SHP77 (cell line): ENCODE measurements at regions not wholly inside any gene's neighbourhood (a gene's known extent, or its start where the extent isn't known, plus 50 kb on each side); places are given as distances from the start of the nearest gene placed in this dataset.

Experiments
- DNase-seq, 2 experiments: peaks; one replicate each; lab custom pipeline; 2025; lab: John Stamatoyannopoulos, UW

- DNase-seq: no peak
These were observed 339.7 kb upstream of the NFE2L3 start for GRCh38 chr7:25812086-25812850.

DNA sequence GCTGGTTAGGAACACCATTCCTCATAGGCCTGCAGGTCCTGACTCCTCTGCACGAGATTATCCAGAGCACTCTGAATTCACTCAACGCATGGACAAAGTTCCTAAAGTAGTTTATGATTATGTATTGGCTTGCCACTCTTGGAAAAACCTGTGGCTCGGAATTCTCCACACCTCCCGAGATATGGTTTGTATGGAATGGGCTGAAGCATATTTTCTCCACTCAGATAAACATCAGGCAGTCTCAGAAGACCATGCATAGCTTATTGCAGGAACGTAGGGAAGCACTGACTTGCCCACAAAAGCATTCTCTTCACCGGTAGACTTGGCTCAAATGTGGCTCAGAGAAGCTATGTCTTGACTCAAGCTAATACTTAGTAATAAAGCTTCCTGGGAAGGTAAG lies 338.6 kb upstream of the NFE2L3 start:
- DNase-seq: no peak

DNA sequence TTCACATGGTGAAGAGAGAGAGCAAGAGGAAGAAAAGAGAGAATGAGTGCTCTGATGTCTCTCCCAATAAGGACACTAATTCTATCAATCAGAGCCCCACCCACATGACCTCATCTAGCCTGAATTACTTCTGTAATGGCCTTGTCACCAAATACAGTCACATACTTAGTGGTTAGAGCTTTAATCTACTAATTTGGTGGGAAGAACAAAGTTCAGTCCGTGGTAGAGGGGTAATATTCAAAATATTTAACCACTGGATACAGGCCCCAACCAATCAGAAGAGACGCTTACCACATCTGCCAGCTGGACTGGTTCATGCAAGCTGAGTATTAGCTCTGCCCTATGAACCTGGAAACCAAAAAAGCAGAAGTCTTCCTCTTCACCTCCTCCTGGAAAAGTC lies 336.3 kb upstream of the NFE2L3 start:
- DNase-seq: no peak

- DNase-seq: no peak
These were observed 331.5 kb upstream of the NFE2L3 start for GRCh38 chr7:25820432-25821040.

GRCh38 chr7:25821225-25821624 lies 330.8 kb upstream of the NFE2L3 start:
- DNase-seq: no peak

DNA sequence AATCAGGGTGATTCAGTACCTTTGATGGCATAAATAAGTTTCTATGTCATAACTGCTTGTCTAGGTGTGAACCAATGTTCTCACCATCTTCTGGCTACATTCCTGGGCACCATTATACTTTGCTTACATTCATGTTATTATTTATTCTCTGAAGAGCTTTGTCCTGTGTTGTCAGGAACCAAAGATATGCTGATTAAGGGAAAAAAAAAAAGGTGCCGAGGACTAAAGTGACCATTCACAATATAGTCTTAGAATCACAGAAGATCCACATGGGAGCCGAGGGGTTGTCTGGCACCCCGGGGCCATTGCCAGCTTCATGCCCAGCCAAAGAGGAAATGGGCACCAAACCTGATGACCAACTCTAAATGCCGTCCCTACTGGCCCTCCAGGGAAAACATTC lies 329.2 kb upstream of the NFE2L3 start:
- no peak for DNase-seq

DNA sequence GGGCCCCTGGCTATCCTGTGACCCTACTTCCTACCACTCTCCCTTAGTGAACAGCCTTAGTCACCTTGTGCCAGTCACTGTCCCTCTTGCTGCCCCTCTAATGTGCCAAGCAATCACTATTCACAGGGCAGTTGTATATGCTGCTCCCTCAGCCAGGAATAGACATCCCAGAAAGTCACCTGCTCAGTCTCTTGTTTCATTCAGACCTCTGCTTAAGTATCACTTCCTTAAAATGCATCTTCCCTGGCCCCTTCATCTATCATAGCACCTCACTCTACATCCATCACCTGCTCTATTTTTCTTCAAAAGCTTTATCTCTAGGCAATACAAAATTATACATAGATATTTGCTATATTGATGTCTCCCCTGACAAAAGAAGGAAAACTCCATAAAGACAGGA lies 328.4 kb upstream of the NFE2L3 start:
- no peak for DNase-seq

GRCh38 chr7:25828468-25828867 lies 323.5 kb upstream of the NFE2L3 start:
- DNase-seq: no peak

GRCh38 chr7:25829663-25830062 lies 322.3 kb upstream of the NFE2L3 start:
- no peak for DNase-seq

DNA sequence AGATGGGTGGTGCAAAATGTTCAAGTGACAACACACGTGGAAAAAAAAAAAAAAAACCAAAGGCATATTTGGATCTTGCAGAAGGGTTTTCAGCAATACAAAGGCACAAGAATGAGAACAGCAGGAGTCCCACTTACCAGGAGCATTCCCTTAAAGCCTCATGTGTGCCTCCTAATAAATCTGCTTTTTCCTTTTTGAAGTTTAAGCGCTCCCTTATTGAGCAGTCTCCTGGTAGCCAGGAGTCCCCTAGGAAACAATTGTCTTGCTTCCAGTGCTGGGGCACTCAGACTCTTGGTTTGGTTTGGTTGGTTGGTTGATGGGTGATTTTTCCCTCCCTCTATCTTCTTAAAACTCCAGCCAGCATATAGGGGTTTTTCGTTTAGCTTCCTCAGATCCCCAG lies 321.8 kb upstream of the NFE2L3 start:
- no peak for DNase-seq

DNA sequence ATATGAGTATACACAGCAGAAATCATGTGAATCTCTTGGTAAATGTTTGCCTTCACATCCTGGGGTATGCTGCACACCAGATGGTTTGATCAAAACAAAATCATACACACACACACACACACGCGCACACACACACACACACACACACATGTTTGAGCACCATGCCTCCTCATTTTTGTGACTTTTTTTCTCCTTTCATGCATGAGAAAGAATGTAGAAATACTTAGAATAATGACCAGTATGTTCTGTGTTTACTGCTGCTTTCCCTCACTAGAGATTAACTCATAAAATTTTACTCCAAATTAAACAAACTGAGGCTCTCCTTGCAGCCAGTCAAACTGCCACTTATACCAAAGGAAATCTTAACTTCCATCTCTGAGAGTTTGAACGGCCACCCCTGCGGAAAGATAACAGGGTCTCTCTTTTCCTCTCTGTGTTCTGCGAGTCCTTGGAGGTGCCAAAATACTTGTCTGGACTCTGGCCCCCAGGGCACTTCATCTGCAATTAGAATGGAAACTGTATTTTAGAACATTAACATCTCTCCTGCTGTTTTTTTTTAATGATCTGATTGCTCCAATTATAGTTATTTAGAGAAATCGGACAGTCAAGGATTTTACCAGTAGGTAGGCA lies 320.8 kb upstream of the NFE2L3 start:
- DNase-seq: no peak

- DNase-seq: no peak
These were observed 320.1 kb upstream of the NFE2L3 start for GRCh38 chr7:25831831-25832411.

DNA sequence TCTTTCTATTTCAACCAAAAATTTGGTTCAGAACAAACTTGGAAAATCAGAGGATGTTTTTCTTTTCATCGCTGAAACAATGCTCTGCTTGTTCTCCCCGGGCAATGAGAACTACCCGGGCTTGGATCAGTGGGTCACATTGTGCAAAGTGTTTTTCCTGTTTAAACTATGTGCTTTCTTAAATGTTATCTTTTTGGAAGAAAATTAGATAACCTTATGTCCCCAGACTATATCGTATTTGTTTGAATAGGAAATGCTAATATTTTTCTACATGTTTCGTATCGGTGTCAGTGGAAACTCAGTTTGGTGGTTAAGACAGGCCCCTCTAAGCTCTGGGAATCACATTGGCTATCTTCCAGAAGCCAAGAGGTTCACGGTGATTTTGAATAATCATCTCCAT lies 319.5 kb upstream of the NFE2L3 start:
- no peak for DNase-seq

DNA sequence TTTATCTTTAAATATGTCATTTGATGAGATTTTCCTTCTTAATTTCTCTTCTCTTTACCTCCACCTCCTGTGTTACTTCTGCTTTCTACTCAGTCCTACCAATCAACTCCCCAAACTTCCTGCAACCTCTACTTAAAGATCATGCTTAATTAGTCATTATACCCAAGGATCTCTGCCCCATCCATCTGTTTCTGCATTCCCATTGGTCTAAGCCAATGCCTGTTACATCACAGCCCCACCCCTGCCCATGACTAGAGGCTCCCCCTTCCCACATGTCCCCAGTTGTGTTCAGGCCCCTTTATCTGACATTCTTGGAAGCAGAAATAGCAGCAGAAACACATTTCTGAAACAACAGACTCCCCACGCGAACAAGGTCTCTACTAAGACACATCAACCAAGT lies 319.1 kb upstream of the NFE2L3 start:
- DNase-seq: no peak

- DNase-seq: no peak
These were observed 317.9 kb upstream of the NFE2L3 start for GRCh38 chr7:25834050-25834449.

DNA sequence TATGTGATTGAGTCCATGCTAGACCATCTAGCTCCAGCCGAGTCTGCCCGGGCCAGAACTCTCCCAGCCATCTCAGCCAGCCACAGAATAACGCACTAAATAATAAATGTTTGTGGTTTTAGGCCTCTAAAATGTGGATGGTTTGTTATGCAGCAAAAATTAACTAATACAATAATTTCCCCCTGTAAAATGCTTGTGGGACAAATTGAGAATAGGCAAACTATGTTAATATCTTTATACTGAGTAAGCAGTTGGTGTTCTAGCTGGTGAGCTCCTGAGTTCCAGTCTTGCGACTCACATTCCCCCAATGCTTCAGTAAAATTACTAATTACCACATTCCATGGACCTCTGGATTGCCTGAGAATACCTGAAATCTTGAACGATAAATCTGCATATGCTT lies 316.8 kb upstream of the NFE2L3 start:
- DNase-seq: no peak

DNA sequence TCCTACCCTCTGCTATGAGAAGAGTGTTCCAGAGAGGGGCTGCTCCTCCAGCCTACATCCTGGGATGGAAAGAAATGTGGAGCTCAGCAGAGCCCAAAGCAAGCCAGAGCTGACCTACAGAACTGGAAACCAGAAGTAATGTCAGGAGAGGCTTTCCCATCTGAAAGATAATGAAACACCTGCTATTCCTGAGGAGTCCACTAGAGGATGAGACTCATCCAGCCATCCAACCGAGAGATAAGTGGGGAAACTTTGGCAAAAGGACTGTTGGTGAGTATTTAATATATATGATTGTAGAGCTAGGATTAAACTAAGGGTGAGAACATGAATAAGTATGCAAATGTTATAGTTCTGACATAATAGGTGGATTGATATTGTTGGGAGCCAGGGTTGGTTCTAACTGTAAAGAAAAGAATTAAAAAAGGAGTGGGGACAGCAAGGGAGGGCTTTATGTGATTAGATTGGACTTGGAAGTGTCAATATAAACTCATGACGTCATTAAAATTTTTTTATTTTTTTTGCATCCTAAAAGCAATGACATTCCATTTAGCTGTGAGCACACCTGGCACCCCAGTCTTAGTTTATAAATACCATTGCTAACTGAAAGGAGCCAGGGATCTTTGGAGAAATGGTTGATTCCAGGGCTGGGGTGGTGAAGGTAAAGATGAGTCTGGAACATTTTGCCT lies 312.8 kb upstream of the NFE2L3 start:
- peak in 1 of 2 experiments; percentile 23 for DNase-seq

DNA sequence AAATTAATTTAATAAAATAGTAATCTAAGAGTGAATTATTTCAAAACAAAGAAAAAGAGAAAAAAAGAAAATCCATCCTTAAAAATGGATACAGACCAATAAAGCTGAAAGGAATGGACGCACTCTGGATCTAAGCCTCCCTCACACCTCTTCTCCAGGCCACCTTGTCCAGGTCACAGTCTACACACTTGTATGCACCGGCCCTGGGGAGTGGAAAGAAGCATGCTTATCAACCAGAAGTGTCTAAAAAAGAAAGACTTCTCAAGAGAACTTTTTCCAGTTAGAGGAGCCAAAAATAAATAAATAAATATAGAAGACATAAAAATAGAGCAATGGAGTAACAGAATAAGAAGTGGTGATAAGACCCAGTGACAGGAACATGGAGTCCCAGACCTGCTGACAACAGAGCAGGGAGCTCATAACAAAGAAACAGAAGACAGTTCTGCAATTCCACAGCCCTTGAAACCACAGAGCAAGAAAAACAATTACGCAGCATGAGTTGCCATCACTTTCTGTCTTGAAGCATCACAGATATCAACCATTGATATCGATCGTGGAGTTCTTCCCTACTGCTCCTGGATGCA lies 311.7 kb upstream of the NFE2L3 start:
- no peak for DNase-seq

DNA sequence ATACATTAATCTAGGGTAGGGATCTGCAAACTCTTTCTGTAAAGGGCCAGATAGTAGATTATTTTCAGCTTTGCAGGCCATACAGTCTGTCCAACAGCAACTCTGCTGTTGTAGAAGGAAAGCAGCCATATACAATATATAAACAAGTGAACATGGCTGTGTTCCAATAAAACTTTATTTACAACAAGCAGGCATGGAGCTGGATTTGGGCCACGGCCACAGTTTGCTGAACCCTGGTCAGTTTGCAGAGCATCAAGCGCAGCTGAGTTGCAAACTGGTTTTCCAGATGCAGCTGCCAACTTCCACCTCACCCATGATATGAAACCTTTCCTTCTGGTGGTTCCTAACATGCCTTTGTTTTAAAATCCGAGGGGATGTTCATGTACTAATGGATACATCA lies 310.4 kb upstream of the NFE2L3 start:
- no peak for DNase-seq

- no peak for DNase-seq
These were observed 309.7 kb upstream of the NFE2L3 start for GRCh38 chr7:25842201-25842733.

GRCh38 chr7:25843467-25843866 lies 308.5 kb upstream of the NFE2L3 start:
- no peak for DNase-seq
